GM10266 (cell line): ENCODE measurements at regions not wholly inside any gene's neighbourhood (a gene's known extent, or its start where the extent isn't known, plus 50 kb on each side); places are given as distances from the start of the nearest gene placed in this dataset.

Experiments used
- DNase-seq: peaks from one replicate; pipeline ENCODE4 v3.0.0; 2012; ENCODE audit errors: extremely low spot score
- TF ChIP-seq, protein P1 (sequence below): IDR thresholded peaks from 2 replicates; pipeline ENCODE4 v1.5.1; 2012; ENCODE audit warnings: mild to moderate bottlenecking, low read depth; ENCODE audit not compliant: control insufficient read depth, insufficient read depth; ENCODE audit errors: missing control alignments

DNA sequence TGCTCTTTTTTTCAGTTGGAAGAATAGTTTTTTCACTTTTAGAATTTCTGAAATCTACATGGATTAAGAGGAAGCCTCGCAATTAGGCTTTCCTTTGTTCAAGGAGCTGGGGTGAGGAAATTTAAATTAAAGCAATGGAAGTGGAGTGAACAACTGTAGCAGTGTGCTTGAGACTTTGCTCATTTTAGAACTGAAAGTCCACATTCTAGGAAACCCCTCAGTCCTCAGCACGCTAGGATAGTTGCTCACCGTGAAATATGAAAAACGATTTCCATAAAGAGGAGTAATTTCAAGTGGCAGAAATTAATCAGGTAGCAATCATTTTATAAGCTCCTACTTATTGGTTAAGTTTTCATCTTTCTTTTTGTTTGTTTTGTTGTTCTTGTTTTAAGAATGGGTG lies 243.0 kb upstream of the ITGA1 start:
- no peak for DNase-seq
- TF ChIP-seq, protein P1, sequence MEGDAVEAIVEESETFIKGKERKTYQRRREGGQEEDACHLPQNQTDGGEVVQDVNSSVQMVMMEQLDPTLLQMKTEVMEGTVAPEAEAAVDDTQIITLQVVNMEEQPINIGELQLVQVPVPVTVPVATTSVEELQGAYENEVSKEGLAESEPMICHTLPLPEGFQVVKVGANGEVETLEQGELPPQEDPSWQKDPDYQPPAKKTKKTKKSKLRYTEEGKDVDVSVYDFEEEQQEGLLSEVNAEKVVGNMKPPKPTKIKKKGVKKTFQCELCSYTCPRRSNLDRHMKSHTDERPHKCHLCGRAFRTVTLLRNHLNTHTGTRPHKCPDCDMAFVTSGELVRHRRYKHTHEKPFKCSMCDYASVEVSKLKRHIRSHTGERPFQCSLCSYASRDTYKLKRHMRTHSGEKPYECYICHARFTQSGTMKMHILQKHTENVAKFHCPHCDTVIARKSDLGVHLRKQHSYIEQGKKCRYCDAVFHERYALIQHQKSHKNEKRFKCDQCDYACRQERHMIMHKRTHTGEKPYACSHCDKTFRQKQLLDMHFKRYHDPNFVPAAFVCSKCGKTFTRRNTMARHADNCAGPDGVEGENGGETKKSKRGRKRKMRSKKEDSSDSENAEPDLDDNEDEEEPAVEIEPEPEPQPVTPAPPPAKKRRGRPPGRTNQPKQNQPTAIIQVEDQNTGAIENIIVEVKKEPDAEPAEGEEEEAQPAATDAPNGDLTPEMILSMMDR = no peak

DNA sequence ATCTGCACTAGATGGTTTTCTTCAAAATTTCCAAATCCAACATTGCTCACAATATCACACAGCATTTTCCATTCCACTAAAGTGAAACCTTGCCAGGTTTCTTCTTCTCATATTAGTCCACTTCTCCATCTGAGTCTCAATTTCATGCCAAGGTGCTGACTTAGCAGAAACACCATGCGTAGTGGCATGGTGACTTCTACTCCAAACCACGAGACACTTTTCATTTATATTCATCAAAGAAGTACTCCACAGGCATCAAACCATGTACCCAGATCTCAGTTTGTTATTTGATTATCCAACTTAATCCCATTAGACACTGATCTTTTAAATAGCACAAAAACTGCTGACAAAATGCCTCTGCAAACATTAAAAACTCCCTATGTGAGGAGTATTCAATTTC lies 233.4 kb upstream of the ITGA1 start:
- TF ChIP-seq, protein P1 = no peak
- no peak for DNase-seq

DNA sequence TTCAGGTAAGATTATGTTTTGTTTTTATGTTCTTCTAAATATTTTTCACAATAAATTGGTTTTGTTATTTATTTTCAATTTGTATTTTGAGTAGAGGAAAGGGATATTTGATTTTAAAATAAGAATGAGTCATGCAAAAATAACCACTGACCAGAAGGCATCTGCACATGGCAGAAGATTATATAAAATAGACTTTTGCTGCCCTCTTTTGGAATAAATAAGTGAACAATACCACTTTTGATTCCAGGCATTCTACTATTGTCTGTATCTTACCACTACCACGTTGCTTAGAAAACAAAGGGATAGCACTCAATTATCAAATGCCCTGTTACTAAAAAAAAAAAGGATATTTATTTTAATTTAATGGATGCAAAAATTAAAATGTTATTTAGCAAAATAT lies 227.3 kb upstream of the ITGA1 start:
- TF ChIP-seq, protein P1 = no peak
- no peak for DNase-seq

DNA sequence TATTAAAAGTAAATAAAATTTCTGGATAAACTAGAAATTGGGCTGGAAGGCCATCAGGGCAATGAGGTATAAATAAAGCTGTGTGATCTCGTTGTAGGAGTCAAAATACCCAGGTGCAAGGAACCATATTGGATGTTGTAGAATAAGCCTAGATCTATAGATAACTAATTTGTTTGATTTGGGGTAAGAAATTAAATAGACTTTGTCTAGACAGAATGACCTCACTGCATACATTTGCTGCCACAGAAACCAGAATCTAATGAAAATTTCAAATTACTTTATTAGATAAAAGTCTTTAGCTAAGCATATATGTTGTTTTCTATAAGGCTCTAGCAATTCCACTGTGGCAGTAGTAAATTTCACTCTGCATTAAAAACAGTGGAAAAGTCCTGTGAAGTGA lies 225.2 kb upstream of the ITGA1 start:
- TF ChIP-seq, protein P1 = no peak
- DNase-seq = no peak

DNA sequence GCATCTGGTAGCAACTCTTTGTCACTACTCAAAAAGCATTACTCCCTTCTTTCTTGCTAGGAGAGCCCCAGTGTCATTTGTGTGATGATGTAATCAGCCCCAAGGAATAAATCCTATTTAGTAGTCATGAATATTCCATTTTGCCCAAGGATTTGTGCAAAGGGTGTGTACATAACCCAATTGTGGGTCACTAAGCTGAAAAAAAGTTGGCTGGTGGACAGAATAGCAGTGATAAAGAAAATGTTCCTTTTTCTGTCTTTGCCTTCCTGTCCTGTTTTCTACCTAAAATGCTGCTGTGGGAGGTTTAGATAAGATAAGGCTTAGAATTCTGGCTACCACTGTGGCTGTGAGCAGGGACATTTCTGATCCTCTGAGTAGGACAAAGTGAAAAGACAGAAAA lies 223.1 kb upstream of the ITGA1 start:
- TF ChIP-seq, protein P1 = no peak
- no peak for DNase-seq

DNA sequence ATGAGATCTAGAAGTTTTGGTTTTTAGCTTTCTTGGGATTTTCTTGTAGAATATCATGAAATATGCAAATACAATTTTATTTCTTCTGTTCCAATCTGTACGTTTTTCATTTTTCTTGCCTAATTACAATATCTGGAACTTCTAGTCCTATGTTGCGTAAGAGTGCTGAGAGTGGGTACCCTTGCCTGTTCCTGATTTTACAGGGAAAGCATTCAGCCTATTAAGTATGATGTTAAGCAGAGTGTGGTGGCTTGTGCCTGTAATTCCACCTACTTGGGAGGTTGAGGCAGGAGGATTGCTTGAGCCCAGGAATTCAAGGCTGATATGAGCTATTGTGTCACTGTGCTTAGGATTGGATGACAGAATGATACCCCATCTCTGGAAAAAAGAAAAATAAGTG lies 210.2 kb upstream of the ITGA1 start:
- DNase-seq = no peak
- TF ChIP-seq, protein P1 = no peak

DNA sequence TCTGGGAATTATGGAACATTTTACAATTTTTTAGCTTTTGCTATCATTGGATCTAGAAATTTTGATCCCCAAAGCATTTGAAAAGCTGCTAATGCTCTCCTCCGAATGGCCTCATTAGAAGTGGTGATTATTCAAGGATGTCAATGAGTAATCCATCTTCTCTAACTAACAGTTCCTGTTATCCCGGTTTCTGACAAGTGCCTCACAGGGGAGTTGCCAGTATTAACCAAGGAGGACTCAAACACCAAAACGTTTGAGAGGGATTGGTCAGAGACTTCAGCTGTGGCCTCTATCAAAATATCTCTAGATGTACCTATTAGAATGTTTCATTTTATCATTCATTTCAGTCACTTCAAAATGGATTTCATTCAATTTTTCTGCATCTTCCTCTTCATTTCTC lies 208.3 kb upstream of the ITGA1 start:
- no peak for DNase-seq

More for the DNA sequence above, 208.3 kb upstream of the ITGA1 start:
- TF ChIP-seq, protein P1 = no peak
